ENCODE measurements at regions not wholly inside any gene's neighbourhood (a gene's known extent, or its start where the extent isn't known, plus 50 kb on each side); places are given as distances from the start of the nearest gene placed in this dataset.

- no peak for DNase-seq
These were observed 228.9 kb downstream of the PMP22 start for GRCh38 chr17:15036238-15036637.

DNA sequence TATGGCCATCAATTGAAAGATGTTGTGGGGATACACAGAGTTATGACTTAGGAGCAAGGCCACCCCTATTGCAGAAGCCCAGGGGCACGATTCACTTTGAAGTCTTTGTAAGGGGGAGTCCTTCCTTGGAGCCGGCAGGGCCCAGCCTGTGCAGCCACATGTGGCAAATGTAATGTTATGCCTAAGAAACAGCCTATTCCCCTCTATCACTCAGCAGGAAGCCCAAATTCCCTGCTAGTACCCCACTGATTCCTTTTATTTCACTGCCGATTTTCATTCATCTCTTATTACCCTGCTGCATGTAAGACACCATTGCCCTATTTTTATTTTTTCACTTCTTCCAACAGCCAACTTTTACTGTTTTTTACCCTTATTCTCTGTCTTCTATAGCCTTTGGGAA is 233.2 kb downstream of the PMP22 start:
- no peak for DNase-seq

- no peak for DNase-seq
These were observed 235.7 kb downstream of the PMP22 start for GRCh38 chr17:15029469-15029868.

DNA sequence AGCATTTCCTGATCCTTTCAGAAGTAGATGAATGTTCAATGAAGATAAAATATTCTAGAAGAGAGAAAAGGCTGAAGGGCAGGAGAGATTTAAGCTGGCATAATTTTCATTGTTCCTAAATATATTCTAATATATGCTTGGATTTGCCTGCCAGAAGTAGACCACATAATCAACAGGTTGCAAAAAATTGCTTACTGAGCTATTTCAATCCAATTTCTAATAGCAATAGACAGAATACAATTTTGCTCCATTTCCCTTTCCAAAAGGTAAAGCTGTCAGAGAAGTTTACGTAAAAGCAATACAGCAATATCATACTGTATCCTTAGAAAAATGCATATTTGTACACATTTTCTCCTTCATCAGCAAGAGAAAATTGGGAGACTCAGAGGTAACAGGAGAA is 237.3 kb downstream of the PMP22 start:
- no peak for DNase-seq

- DNase-seq: no peak
These were observed 239.0 kb downstream of the PMP22 start for GRCh38 chr17:15026088-15026487.

GRCh38 chr17:15023589-15024336 is 241.4 kb downstream of the PMP22 start:
- DNase-seq: no peak

- no peak for DNase-seq
These were observed 246.0 kb downstream of the PMP22 start for GRCh38 chr17:15019158-15019557.

GRCh38 chr17:15012351-15012980 is 252.7 kb downstream of the PMP22 start:
- DNase-seq: no peak

DNA sequence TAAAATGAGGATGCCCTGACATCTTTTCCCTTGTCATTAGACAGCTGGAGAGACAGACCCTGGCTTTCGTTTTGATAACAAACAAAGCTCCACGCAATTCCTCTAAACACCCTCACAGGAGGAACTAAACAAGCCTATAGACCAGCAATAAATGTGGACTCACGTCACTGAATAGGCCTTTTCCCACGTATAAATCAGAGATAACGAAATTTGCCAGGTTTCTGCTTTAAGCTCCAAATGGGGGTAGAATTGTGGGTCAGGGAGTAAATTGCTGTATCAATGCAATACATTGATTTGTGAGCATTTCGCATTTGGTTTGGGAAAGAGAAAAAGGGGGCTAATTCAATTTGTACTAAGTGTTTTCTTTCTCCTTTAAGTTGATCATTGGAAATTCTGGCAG is 256.0 kb downstream of the PMP22 start:
- no peak for DNase-seq

GRCh38 chr17:15007147-15007553 is 258.0 kb downstream of the PMP22 start:
- no peak for DNase-seq

GRCh38 chr17:15006421-15007128 is 258.6 kb downstream of the PMP22 start:
- DNase-seq: no peak

GRCh38 chr17:15000661-15001060 is 264.5 kb downstream of the PMP22 start:
- no peak for DNase-seq

GRCh38 chr17:14997290-14997689 is 267.8 kb downstream of the PMP22 start:
- DNase-seq: no peak

DNA sequence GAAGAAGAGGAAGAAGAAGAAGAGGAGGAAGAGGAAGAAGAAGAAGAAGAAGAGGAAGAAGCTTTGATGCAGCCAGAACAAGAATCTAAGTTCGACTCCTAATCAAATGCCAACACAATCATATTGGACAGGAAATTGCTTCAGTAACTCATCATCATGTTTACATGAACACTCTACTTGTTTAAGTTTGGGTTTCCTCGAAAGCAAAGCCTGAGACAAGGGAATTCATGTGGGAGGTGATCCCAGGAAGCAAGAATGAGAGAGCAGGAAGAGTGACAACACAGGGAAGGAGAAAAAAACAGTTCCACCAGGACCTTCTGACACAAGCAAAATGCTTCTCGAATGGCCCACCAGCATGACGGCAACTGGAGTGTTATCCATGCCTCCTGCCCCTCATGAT is 279.0 kb downstream of the PMP22 start:
- DNase-seq: no peak

DNA sequence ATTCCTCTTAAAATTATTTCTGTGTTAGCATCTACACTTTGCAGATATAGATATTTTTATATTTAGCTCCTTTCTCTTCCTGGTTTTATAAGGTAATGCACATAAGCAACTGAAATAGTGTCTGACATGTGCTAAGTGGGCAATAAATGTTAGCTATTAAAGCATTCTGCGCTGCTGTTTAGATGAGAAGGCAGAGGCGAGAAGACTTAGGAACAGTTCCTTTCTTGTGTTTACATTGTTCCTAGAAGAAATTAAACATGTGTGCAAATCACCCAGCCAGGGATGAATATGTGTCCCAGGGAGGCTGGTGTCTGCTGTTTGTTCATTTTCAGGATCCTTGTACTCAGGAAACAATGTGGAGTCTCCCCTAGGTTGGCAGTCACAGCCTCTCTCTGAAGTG is 292.3 kb downstream of the PMP22 start:
- no peak for DNase-seq

- no peak for DNase-seq
These were observed 294.1 kb downstream of the PMP22 start for GRCh38 chr17:14971054-14971453.

DNA sequence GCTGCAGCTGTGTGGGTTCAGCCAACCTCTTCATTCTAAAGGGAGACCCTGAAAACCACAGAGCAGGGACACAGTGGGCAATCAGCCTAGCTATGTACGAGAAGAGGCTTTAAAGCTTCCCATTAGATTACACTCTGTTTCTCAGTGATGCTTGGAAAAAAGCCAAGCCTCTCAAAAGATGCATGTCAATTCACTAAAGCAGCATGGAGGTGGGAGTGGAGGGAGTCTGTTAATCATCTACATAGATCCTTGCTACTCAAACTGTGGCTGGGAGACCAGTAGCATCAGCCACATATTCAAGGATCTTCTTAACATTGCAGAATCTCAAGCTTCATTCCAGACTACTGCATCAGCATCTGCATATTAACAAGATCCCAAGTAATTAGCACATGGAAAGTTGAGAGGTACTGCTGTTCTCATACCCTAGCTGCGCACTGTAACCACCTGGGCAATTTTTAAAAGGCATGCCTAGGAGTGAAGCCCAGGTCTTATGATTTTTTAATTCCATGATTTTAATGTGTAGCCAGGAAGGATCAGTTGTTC is 305.9 kb downstream of the PMP22 start:
- DNase-seq: no peak

GRCh38 chr17:14953405-14953804 is 311.7 kb downstream of the PMP22 start:
- DNase-seq: no peak

DNA sequence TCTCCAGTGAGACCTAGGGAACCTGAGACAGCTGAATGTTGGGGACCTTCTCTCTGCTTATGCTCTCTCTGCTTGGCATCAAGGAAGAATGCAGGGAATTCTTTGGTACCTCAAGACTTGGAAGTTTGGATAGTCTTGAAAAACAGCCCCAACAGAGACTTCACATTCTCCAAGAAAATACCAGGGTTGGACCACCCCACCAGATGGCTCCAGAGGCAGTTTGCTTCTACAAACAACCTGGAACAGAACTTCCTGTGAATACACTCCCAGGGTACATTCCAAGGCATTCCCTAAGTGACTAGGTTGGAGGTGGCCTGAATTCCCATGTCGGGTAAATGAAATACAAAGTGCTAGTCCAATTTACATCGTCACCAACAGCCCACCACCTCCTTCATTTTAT is 314.4 kb downstream of the PMP22 start:
- DNase-seq: no peak

GRCh38 chr17:14950216-14950615 is 314.9 kb downstream of the PMP22 start:
- no peak for DNase-seq

GRCh38 chr17:14947671-14948070 is 317.5 kb downstream of the PMP22 start:
- no peak for DNase-seq

- no peak for DNase-seq
These were observed 318.6 kb downstream of the PMP22 start for GRCh38 chr17:14946481-14946880.

- DNase-seq: no peak
These were observed 322.5 kb downstream of the PMP22 start for GRCh38 chr17:14942526-14943190.

- no peak for DNase-seq
These were observed 324.2 kb downstream of the PMP22 start for GRCh38 chr17:14940938-14941265.

Measured in NK-92 treated with Interleukin-12 subunit alpha and Interleukin-12 subunit beta, amount 100 ng/mL, for 24 hours (cell line).